ENCODE measurements at regions not wholly inside any gene's neighbourhood (a gene's known extent, or its start where the extent isn't known, plus 50 kb on each side); places are given as distances from the start of the nearest gene placed in this dataset.

- DNase-seq (no peak), ATAC-seq (ENCODE audit: insufficient read depth, low read depth) (no peak)
- no peaks in the 10 kb centered on the region for H4K20me1 ChIP-seq (ENCODE audit: insufficient read depth, low read length)
- no peak overlapping the region for H3K9ac ChIP-seq (ENCODE audit: low read depth, low read length)
- no peaks in the 10 kb centered on the region for H3K4me1 ChIP-seq (ENCODE audit: insufficient read depth, low read length)
- no peak overlapping the region for H3K4me3 ChIP-seq (ENCODE audit: low read depth in 1 of 2, low read length in 2 of 2)
- no peak overlapping the region for H3K4me2 ChIP-seq (ENCODE audit: insufficient read depth, low read length)
- TF ChIP-seq EZH2 (IDR thresholded peaks at IDR 0.05; ENCODE audit: borderline replicate concordance, low read depth, low read length, severe bottlenecking) (no peak), CTCF (IDR thresholded peaks at IDR 0.05; ENCODE audit: borderline replicate concordance, extremely low read depth, low read length, poor library complexity, severe bottlenecking) (no peak)
- H3K27me3 ChIP-seq (ENCODE audit: insufficient read depth, low read length, poor library complexity) = no peaks in the 10 kb centered on the region
- no peaks in the 10 kb centered on the region for H3K9me3 ChIP-seq (ENCODE audit: insufficient read depth, low read length, severe bottlenecking)
- H3K36me3 ChIP-seq (ENCODE audit: insufficient read depth, low read length) = no peaks in the 10 kb centered on the region
- no peak overlapping the region for H2AFZ ChIP-seq (ENCODE audit: low read depth, low read length)
- no peaks in the 10 kb centered on the region for H3K79me2 ChIP-seq (ENCODE audit: insufficient read depth, low read length)
- no peak overlapping the region for H3K27ac ChIP-seq (ENCODE audit: low read length)
Observed at GRCh38 chr1:194535369-194535768, 1349.0 kb upstream of the B3GALT2 start.

GRCh38 chr1:194534784-194535183 is 1348.4 kb upstream of the B3GALT2 start:
- Histone ChIP-seq H3K36me3 (ENCODE audit: insufficient read depth, low read length) (no peaks in the 10 kb centered on the region), H3K27me3 (ENCODE audit: insufficient read depth, low read length, poor library complexity) (no peaks in the 10 kb centered on the region), H3K4me2 (ENCODE audit: insufficient read depth, low read length) (no peak overlapping the region), H3K79me2 (ENCODE audit: insufficient read depth, low read length) (no peaks in the 10 kb centered on the region), H3K9me3 (ENCODE audit: insufficient read depth, low read length, severe bottlenecking) (no peaks in the 10 kb centered on the region), H4K20me1 (ENCODE audit: insufficient read depth, low read length) (no peaks in the 10 kb centered on the region), H3K9ac (ENCODE audit: low read depth, low read length) (no peak overlapping the region), H3K27ac (ENCODE audit: low read length) (no peak overlapping the region), H3K4me3 (ENCODE audit: low read depth in 1 of 2, low read length in 2 of 2) (no peak overlapping the region), H2AFZ (ENCODE audit: low read depth, low read length) (no peak overlapping the region), H3K4me1 (ENCODE audit: insufficient read depth, low read length) (no peaks in the 10 kb centered on the region)
- ATAC-seq (ENCODE audit: insufficient read depth, low read depth) (no peak), DNase-seq (no peak)
- TF ChIP-seq CTCF (IDR thresholded peaks at IDR 0.05; ENCODE audit: borderline replicate concordance, extremely low read depth, low read length, poor library complexity, severe bottlenecking) = no peak

GRCh38 chr1:194533641-194534040 is 1347.2 kb upstream of the B3GALT2 start:
- TF ChIP-seq EZH2 (IDR thresholded peaks at IDR 0.05; ENCODE audit: borderline replicate concordance, low read depth, low read length, severe bottlenecking) = no peak
- no peak for TF ChIP-seq CTCF (IDR thresholded peaks at IDR 0.05; ENCODE audit: borderline replicate concordance, extremely low read depth, low read length, poor library complexity, severe bottlenecking)
- Histone ChIP-seq H3K9me3 (ENCODE audit: insufficient read depth, low read length, severe bottlenecking) (no peaks in the 10 kb centered on the region), H2AFZ (ENCODE audit: low read depth, low read length) (no peak overlapping the region), H3K27ac (ENCODE audit: low read length) (no peak overlapping the region), H3K4me2 (ENCODE audit: insufficient read depth, low read length) (no peak overlapping the region), H3K4me1 (ENCODE audit: insufficient read depth, low read length) (no peaks in the 10 kb centered on the region), H3K9ac (ENCODE audit: low read depth, low read length) (no peak overlapping the region), H3K79me2 (ENCODE audit: insufficient read depth, low read length) (no peaks in the 10 kb centered on the region), H3K27me3 (ENCODE audit: insufficient read depth, low read length, poor library complexity) (no peaks in the 10 kb centered on the region), H4K20me1 (ENCODE audit: insufficient read depth, low read length) (no peaks in the 10 kb centered on the region), H3K4me3 (ENCODE audit: low read depth in 1 of 2, low read length in 2 of 2) (no peak overlapping the region), H3K36me3 (ENCODE audit: insufficient read depth, low read length) (no peaks in the 10 kb centered on the region)
- ATAC-seq (ENCODE audit: insufficient read depth, low read depth) (no peak), DNase-seq (no peak)

GRCh38 chr1:194517567-194517966 is 1331.2 kb upstream of the B3GALT2 start:
- H3K36me3 ChIP-seq (ENCODE audit: insufficient read depth, low read length) = no peaks in the 10 kb centered on the region
- no peaks in the 10 kb centered on the region for H3K9me3 ChIP-seq (ENCODE audit: insufficient read depth, low read length, severe bottlenecking)
- no peak overlapping the region for H3K9ac ChIP-seq (ENCODE audit: low read depth, low read length)
- no peak overlapping the region for H3K27ac ChIP-seq (ENCODE audit: low read length)
- no peak overlapping the region for H3K4me3 ChIP-seq (ENCODE audit: low read depth in 1 of 2, low read length in 2 of 2)
- H4K20me1 ChIP-seq (ENCODE audit: insufficient read depth, low read length) = no peaks in the 10 kb centered on the region
- ATAC-seq (ENCODE audit: insufficient read depth, low read depth) (no peak), DNase-seq (no peak)
- TF ChIP-seq EZH2 (IDR thresholded peaks at IDR 0.05; ENCODE audit: borderline replicate concordance, low read depth, low read length, severe bottlenecking) (no peak), CTCF (IDR thresholded peaks at IDR 0.05; ENCODE audit: borderline replicate concordance, extremely low read depth, low read length, poor library complexity, severe bottlenecking) (no peak)
- H3K27me3 ChIP-seq (ENCODE audit: insufficient read depth, low read length, poor library complexity) = no peaks in the 10 kb centered on the region
- H2AFZ ChIP-seq (ENCODE audit: low read depth, low read length) = no peak overlapping the region
- no peaks in the 10 kb centered on the region for H3K79me2 ChIP-seq (ENCODE audit: insufficient read depth, low read length)
- H3K4me1 ChIP-seq (ENCODE audit: insufficient read depth, low read length) = no peaks in the 10 kb centered on the region
- H3K4me2 ChIP-seq (ENCODE audit: insufficient read depth, low read length) = no peak overlapping the region
